ENCODE measurements at regions not wholly inside any gene's neighbourhood (a gene's known extent, or its start where the extent isn't known, plus 50 kb on each side); places are given as distances from the start of the nearest gene placed in this dataset.

- TF ChIP-seq POLR2A (IDR thresholded peaks at IDR 0.05), result no peak
- no peak for TF ChIP-seq CTCF (IDR thresholded peaks at IDR 0.05 in 4 of 5, conservative IDR thresholded peaks at IDR 0.05 in 1 of 5)
Observed at GRCh38 chrX:115373308-115373707, 83.8 kb downstream of the LUZP4 start.
